Endothelial cell of umbilical vein (primary cell): ENCODE measurements at regions not wholly inside any gene's neighbourhood (a gene's known extent, or its start where the extent isn't known, plus 50 kb on each side); places are given as distances from the start of the nearest gene placed in this dataset.

Experiments used
- BruUV-seq: library from RNA; stranded (reverse); fragments of 400-500 nt; replicated peaks from 2 replicates; lab custom pipeline; 2021; lab: Mats Ljungman, UMichigan
- CTCF ChIA-PET: fragments of 300-600, 350-600 bp; sonication (Branson Sonifier 250); formaldehyde crosslinking; loops from one replicate; lab custom pipeline; 2021; ENCODE audit warnings: antibody characterized with exemption, inconsistent platforms; lab: Charles Lee
- POLR2A ChIA-PET: fragments of 300-600, 350-600 bp; sonication (Branson Sonifier 250); formaldehyde crosslinking; loops from one replicate; lab custom pipeline; 2021; ENCODE audit warnings: antibody characterized with exemption, inconsistent platforms; lab: Charles Lee
- DNase-seq: peaks from one replicate; pipeline ENCODE4 v3.0.0-alpha.2; 2011; ENCODE audit warnings: low read depth, low spot score
- FAIRE-seq: peaks from 2 replicates; lab custom pipeline; 2011; peaks lifted over from hg19 to GRCh38; lab: Jason Lieb, UNC
- H2AFZ ChIP-seq: 2 replicates; pipeline ENCODE4 v1.6.0; 2012; ENCODE audit warnings: low read depth, low read length, control low read depth, inconsistent platforms
- H3K27ac ChIP-seq: 2 replicates; pipeline ENCODE4 v1.5.1; 2011; ENCODE audit warnings: low read depth, mild to moderate bottlenecking, control low read depth, low read length, moderate library complexity; ENCODE audit not compliant: insufficient read depth
- H3K27me3 ChIP-seq, 2 experiments: 2 replicates each; pipeline versions ENCODE4 v1.6.0 to v1.6.1; 2011; ENCODE audit warnings: low read length in 2 of 2, mixed read lengths in 1 of 2; ENCODE audit not compliant: control insufficient read depth in 2 of 2, insufficient read depth in 2 of 2
- H3K36me3 ChIP-seq, 2 experiments: 2 replicates in 1 of 2; 3 replicates in 1 of 2; pipeline ENCODE4 v1.5.1; 2011; ENCODE audit warnings: low read length in 2 of 2, mild to moderate bottlenecking in 1 of 2, moderate library complexity in 1 of 2; ENCODE audit not compliant: control insufficient read depth in 2 of 2, insufficient read depth in 2 of 2; ENCODE audit errors: extremely low read depth in 1 of 2
- H3K4me1 ChIP-seq: 3 replicates; pipeline ENCODE4 v1.5.1; 2011; ENCODE audit warnings: mild to moderate bottlenecking, low read length; ENCODE audit not compliant: control insufficient read depth, insufficient read depth; ENCODE audit errors: extremely low read depth
- H3K4me2 ChIP-seq: 2 replicates; pipeline ENCODE4 v1.6.1; 2011; ENCODE audit warnings: low read length, control low read depth, mixed read lengths; ENCODE audit not compliant: insufficient read depth
- H3K4me3 ChIP-seq, 3 experiments: fragments of 200-600 bp in 1 of 3; sonication (generic), shearing (Covaris generic) in 1 of 3; replicated peaks in 1 of 3; 2 replicates each; pipeline ENCODE4 v1.5.1; 2011 to 2016; ENCODE audit warnings: control low read depth in 3 of 3, low read length in 3 of 3, mild to moderate bottlenecking in 2 of 3, inconsistent platforms in 1 of 3, low read depth in 1 of 3, moderate library complexity in 1 of 3; ENCODE audit not compliant: insufficient read depth in 1 of 3
- H3K79me2 ChIP-seq: 2 replicates; pipeline ENCODE4 v1.6.0; 2012; ENCODE audit warnings: low read length, inconsistent platforms; ENCODE audit not compliant: control insufficient read depth, insufficient read depth
- H3K9ac ChIP-seq: replicated peaks from 2 replicates; pipeline ENCODE3; 2011; ENCODE audit warnings: low read length, control low read depth; ENCODE audit not compliant: insufficient read depth; ENCODE audit errors: extremely low read depth
- H3K9me1 ChIP-seq: replicated peaks from 3 replicates; pipeline ENCODE4 v1.6.0; 2011; ENCODE audit warnings: mild to moderate bottlenecking, low read length; ENCODE audit not compliant: control insufficient read depth, insufficient read depth; ENCODE audit errors: extremely low read depth
- H3K9me3 ChIP-seq: replicated peaks from 2 replicates; pipeline ENCODE4 v1.5.1; 2012; ENCODE audit warnings: low read length, inconsistent platforms; ENCODE audit not compliant: control insufficient read depth, insufficient read depth
- H4K20me1 ChIP-seq: replicated peaks from 2 replicates; pipeline ENCODE3; 2011; ENCODE audit warnings: mild to moderate bottlenecking, low read length; ENCODE audit not compliant: control insufficient read depth, insufficient read depth; ENCODE audit errors: extremely low read depth
- CTCF ChIP-seq, 2 donors: IDR thresholded peaks; 1 replicate in 1 of 2; 2 replicates in 1 of 2; pipeline ENCODE4 v1.5.1; 2011; ENCODE audit warnings: low read length in 2 of 2, mild to moderate bottlenecking in 2 of 2, moderate library complexity in 2 of 2, control low read depth in 1 of 2, inconsistent platforms in 1 of 2, low read depth in 1 of 2; ENCODE audit not compliant: insufficient read depth in 1 of 2; ENCODE audit errors: extremely low read depth in 1 of 2
- EZH2 ChIP-seq: IDR thresholded peaks from 2 replicates; pipeline ENCODE4 v1.6.1; 2012; ENCODE audit warnings: borderline replicate concordance, low read depth, mild to moderate bottlenecking, moderate library complexity, low read length, inconsistent platforms; ENCODE audit not compliant: severe bottlenecking
- FOS ChIP-seq: IDR thresholded peaks from 2 replicates; pipeline ENCODE4 v1.6.1; 2011; ENCODE audit warnings: mild to moderate bottlenecking, low read length, moderate library complexity, borderline replicate concordance; ENCODE audit not compliant: insufficient read depth
- GATA2 ChIP-seq: IDR thresholded peaks from 2 replicates; pipeline ENCODE4 v1.7.0; 2011; ENCODE audit warnings: low read depth, mild to moderate bottlenecking, moderate library complexity, mixed read lengths, low read length; ENCODE audit not compliant: insufficient read length, insufficient read depth
- JUN ChIP-seq: IDR thresholded peaks from 2 replicates; pipeline ENCODE4 v1.6.1; 2011; ENCODE audit warnings: borderline replicate concordance, low read depth; ENCODE audit not compliant: insufficient read length, insufficient read depth
- MAX ChIP-seq: IDR thresholded peaks from 2 replicates; pipeline ENCODE4 v1.6.1; 2011; ENCODE audit not compliant: insufficient read depth, insufficient read length
- MYC ChIP-seq: IDR thresholded peaks from one replicate; pipeline ENCODE4 v1.6.1; 2011; ENCODE audit warnings: mild to moderate bottlenecking, low read depth, low read length
- POLR2A ChIP-seq: IDR thresholded peaks from 2 replicates; pipeline ENCODE4 v1.6.1; 2012; ENCODE audit warnings: low read depth, mild to moderate bottlenecking, control low read depth, low read length
- POLR2AphosphoS5 ChIP-seq: IDR thresholded peaks from 2 replicates; pipeline ENCODE4 v1.6.1; 2012; ENCODE audit warnings: low read depth, mild to moderate bottlenecking, control low read depth, low read length, moderate library complexity; ENCODE audit not compliant: insufficient read depth
- dilution Hi-C: fragments of 300-500 bp; cut with MboI; formaldehyde crosslinking; loops from one replicate; pipeline ENCODE4 v1.15.0; 2019; ENCODE audit warnings: low sequenced_read_pairs; ENCODE audit not compliant: extremely low pct_ligation_motif_present
- intact Hi-C: fragments of 100-400 bp; cut with micrococcal nuclease; formaldehyde crosslinking; loops from one replicate; pipeline ENCODE4 v1.10.0; 2022

- Histone ChIP-seq H3K4me1 (no peaks in the 10 kb centered on the region), H3K9me1 (no peaks in the 10 kb centered on the region), H3K27me3 (no peaks in the 10 kb centered on the region), H3K4me2 (no peak overlapping the region), H3K9me3 (peaks cover 4% of the 10 kb centered on the region), H3K27ac (no peak overlapping the region), H3K79me2 (no peaks in the 10 kb centered on the region), H3K36me3 (no peaks in the 10 kb centered on the region), H4K20me1 (no peaks in the 10 kb centered on the region), H2AFZ (no peak overlapping the region), H3K9ac (no peak overlapping the region), H3K4me3 (no peak overlapping the region)
- dilution Hi-C loops = no loop called here
- TF ChIP-seq JUN = no peak
- no peak for TF ChIP-seq POLR2AphosphoS5
- no peak for TF ChIP-seq FOS
- TF ChIP-seq MAX = no peak
- no peak for TF ChIP-seq GATA2
- TF ChIP-seq MYC = no peak
- no peak for TF ChIP-seq POLR2A
- CTCF ChIA-PET = no interaction called here
- intact Hi-C loops = no loop called here
- DNase-seq (no peak), FAIRE-seq (no peak)
- POLR2A ChIA-PET = no interaction called here
- no TSS peak for BruUV-seq
Observed at GRCh38 chr10:56255298-56255697, 105.8 kb downstream of the ZWINT start.

- no TSS peak for BruUV-seq
- TF ChIP-seq GATA2 (no peak), POLR2A (no peak), POLR2AphosphoS5 (no peak), MYC (no peak), CTCF (IDR thresholded peaks at IDR 0.05; ENCODE audit: extremely low read depth in 1 of 2, insufficient read depth in 1 of 2, low read depth in 1 of 2, low read length in 2 of 2) (no peak), EZH2 (no peak), MAX (no peak)
- dilution Hi-C loops = no loop called here
- ChIA-PET CTCF (no interaction called here), POLR2A (no interaction called here)
- no peak overlapping the region for H2AFZ ChIP-seq
- no peaks in the 10 kb centered on the region for H3K27me3 ChIP-seq
- H3K9ac ChIP-seq = no peak overlapping the region
- intact Hi-C loops = no loop called here
- no peak overlapping the region for H3K4me2 ChIP-seq
- H3K4me3 ChIP-seq = no peak overlapping the region
- no peaks in the 10 kb centered on the region for H3K36me3 ChIP-seq
- H3K79me2 ChIP-seq = no peaks in the 10 kb centered on the region
- H3K9me3 ChIP-seq = no peaks in the 10 kb centered on the region
- H3K9me1 ChIP-seq = no peaks in the 10 kb centered on the region
- H3K4me1 ChIP-seq = no peaks in the 10 kb centered on the region
- no peak overlapping the region for H3K27ac ChIP-seq
- DNase-seq (no peak), FAIRE-seq (no peak)
- no peaks in the 10 kb centered on the region for H4K20me1 ChIP-seq
Observed at GRCh38 chr10:56240471-56240870, 120.6 kb downstream of the ZWINT start.
